ENCODE measurements at regions not wholly inside any gene's neighbourhood (a gene's known extent, or its start where the extent isn't known, plus 50 kb on each side); places are given as distances from the start of the nearest gene placed in this dataset.

- TF ChIP-seq RAD21 (conservative IDR thresholded peaks at IDR 0.05 in 1 of 2, IDR thresholded peaks at IDR 0.05 in 1 of 2) = no peak
- TF ChIP-seq POLR2A (IDR thresholded peaks at IDR 0.05; ENCODE audit: low read length) = no peak
- TF ChIP-seq HOXB5 (CRISPR knock-in tag; IDR thresholded peaks at IDR 0.05) = no peak
- TF ChIP-seq CTCF (IDR thresholded peaks at IDR 0.05) = no peak
- TF ChIP-seq HMGXB4 (CRISPR knock-in tag; IDR thresholded peaks at IDR 0.05; ENCODE audit: borderline replicate concordance) = no peak
Observed at GRCh38 chr6:71034563-71035345, 77.9 kb upstream of the B3GAT2 start.
